Daoy (cell line): ENCODE measurements at regions not wholly inside any gene's neighbourhood (a gene's known extent, or its start where the extent isn't known, plus 50 kb on each side); places are given as distances from the start of the nearest gene placed in this dataset.

Experiments used
- DNase-seq: peaks from one replicate; pipeline ENCODE4 v3.0.0-alpha.2; 2015; ENCODE audit warnings: low read depth

DNA sequence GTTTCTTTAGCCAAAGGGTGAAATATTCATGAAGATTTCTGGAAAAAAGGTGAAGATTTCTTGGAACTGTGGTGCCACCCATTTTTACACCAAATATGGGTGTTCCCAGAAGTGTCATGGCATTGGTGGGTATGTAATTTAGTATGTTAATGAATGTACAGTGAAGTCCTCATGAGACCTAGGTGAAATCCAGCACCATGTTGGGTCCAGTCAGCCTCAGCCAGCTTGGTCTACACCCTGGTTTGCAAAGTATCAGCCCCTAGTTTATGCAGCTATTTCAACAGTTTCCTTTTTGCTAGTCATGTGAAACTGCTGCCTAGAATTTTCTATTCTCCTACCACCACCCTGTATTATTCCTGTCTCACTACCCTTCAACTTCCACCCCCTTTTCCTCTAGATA is 63.1 kb upstream of the CXADR start:
- no peak for DNase-seq

DNA sequence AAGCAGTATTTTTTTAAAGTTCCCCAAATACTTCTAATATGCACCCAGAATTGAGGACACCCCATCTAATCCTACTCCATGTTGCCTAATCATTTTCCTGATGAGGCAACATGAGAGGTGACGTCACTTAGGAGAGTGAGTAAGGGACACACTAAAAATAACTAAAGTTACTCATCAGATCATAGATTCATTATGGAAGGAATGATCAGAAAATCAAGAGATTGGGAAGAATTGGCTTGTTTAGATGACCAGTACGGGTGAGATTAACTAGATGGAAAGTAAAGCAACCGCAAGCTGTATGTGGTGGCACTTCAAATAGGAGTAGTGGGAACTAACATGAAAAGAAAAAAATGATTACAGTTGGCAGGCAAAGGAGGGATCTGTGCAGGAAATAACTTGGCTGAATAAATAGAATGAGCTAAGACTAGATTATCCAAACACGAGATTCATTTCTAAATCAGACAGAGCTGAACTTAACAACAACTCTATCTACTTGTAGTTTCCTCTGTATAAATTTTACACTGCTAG is 61.4 kb upstream of the CXADR start:
- DNase-seq: peak; percentile 67

DNA sequence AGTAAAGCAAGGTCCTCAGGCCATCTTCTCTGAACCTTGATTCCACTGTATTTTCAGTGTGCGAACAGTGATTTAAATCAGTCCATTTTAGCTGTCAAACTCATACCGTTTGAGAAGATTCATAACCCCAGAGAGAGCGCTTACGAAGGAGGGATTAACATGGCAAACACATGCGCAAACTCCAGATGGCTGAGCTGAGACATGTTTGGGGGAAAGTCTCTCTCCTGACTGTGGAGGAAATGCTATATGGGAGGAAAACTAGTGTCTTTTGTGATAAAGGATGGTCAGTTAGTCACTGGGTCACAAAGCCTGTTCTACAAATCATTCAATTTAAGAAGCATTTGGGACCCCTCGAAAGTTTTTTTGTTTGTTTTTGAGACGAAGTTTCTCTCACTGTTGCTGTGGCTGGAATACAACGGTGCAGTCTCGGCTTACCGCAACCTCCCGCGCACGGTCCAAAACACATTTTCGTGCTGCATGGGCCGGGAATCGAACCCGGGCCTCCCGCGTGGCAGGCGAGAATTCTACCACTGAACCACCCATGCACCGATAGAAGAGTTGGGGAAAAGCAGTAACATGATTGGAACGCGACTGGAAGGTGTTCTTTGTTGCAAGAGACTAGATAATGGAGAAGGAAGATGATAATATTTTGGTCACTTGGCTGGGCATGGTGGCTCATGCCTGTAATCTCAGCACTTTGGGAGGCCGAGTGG is 58.4 kb upstream of the CXADR start:
- DNase-seq: peak; percentile 95

DNA sequence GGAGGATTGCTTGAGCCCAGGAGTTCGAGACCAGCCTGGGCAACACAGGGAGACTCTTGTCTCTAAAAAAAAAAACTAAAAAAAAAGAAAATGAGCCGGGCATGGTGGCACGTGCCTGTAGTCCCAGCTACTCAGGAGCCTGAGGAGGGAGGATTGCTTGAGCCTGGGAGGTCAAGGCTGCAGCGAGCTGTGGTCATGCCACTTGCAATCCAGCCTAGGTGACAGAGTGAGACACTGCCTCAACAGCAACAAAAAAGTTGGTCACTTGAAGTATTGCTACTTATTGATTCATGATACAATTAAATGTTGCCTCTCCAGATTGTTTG is 57.9 kb upstream of the CXADR start:
- DNase-seq: no peak

DNA sequence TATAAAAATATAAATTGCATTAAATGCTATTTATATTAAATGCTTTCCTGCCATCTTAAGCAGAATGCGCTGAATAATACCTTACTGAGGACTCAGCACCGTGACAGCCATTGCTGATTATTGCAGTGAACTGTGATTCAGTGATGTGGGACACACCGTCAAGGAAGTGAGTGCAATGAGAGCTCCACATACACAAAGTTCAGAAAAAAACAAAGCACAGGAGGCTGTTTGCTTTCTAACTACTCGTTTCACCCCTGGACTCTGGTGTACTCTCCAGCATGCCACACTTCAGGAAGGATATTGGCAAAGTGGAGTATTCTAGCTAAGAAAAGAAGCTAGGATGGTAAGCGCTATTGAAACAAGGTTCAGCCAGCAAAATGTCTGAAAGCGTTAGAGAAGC is 57.4 kb upstream of the CXADR start:
- no peak for DNase-seq

DNA sequence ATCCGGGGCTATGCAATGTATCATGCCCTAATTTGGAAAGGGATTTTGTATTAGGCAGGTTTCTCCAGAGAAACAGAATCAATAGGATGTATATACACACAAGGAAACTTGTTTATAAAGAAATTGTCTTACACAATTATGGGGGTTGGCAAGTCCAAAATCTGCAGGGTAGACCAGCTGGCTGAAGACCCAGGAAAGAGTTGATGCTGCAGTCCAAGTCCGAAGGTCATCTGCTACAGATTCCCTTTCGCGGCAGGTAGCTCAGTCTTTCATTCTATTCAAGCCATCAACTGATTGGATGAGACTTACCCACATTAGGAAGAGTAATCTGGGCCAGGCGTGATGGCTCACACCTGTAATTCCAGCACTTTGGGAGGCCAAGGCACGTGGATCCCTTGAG is 54.6 kb upstream of the CXADR start:
- DNase-seq: no peak

DNA sequence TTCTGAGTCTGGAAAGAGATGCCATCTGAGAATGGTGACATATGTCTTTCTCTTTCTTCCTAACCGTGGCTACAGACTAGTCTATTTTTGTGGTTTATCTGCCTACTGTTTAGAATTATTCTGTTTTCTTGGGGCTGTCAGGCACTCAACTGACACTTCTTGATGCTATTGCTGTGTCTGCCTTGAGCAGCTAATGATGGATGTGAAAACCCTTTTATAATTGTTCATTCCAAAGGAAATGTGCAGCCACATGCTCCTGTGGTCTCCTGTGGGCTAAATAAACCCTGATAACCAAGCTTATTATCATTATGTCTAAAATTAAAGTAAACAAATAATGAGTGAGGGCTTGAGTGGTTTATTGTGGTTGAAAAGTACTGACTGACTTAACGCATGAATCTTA is 52.7 kb upstream of the CXADR start:
- DNase-seq: no peak

DNA sequence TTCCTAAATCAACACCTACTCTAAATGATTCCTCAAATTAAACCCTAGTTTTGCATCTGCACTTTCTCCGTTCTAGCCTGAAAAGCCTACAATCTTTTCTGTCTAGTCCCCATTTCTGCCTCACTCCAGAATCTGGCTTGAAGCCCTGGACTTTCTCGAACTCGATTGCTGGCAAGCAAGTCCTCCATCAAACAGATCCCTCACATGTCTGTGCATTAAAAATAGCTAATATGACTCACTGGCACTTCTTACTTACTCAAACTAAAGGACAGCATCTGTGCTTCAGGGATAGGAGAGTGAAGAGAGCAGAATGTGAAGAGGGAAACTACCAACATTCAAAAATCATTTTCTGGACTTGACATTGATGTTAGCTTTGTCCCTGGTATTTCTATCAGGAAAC is 51.8 kb upstream of the CXADR start:
- peak; percentile 36 for DNase-seq

DNA sequence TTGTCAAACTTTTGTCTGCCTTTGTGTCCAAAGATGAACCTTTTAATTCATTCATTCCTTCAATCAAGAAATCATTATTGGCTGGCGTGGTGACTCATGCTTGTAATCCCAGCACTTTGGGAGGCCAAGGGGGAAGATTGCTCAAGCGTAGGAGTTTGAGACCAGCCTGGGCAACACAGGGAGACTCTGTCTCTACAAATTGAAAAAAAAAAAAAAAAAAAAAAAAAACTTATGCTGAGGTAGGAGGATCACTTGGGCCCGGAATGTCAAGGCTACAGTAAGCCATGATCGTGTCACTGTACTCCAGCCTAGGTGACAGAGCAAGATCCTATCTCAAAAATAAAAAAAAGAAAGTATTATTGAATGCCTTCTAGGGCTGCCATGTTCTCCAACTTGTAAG is 51.3 kb upstream of the CXADR start:
- DNase-seq: peak; percentile 67

DNA sequence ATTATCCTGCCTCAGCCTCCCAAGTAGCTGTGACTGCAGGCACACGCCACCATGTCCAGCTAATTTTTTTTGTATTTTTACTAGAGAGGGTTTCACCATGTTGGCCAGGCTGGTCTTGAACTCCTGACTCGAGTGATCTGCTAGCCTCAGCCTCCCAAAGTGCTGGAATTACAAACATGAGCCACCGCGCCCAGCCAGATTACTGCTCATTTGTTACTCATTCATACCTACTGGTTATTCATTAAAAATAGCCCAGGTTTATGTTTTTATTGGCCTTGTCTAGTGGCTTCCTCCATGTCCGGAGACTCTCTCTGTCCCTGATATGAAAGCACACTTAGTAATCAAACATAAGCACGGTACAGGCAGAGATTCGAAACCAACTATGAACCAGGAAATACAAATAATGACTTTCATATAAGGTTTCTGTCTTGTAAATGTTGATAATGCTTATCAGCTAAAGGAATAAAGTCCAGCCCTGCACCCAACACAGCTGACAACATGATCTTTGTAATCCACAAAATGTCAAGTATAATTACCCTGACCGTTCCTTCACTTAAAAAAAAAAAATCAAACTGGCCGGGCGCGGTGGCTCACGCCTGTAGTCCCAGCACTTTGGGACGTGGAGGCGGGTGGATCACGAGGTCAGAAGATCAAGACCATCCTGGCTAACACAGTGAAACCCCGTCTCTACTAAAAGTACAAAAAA is 50.4 kb upstream of the CXADR start:
- DNase-seq: no peak
